Hippocampal formation (tissue), 2 donors: ENCODE measurements at regions not wholly inside any gene's neighbourhood (a gene's known extent, or its start where the extent isn't known, plus 50 kb on each side); places are given as distances from the start of the nearest gene placed in this dataset.

Experiments
- DNase-seq, 2 donors: peaks; one replicate each; lab custom pipeline; 2025; lab: John Stamatoyannopoulos, UW

GRCh38 chr1:194174528-194174927 is 988.1 kb upstream of the B3GALT2 start:
- no peak for DNase-seq

DNA sequence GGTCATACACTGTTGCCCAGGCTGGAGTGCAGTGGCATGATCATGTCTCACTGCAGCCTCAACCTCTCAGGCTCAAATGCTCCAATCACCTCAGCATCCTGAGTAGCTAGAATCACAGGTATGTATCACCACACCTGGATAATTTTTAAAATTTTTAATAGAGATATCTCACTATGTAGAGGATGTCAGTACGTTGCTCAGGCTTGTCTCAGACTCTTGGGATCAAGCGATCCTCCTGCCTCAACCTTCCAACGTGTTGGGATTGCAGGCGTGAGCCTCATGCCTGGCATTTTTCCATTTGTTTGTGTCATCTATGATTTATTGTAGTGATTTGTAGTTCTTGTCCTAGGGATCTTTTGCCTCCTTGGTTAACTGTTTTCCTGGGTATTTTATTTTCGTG is 985.2 kb upstream of the B3GALT2 start:
- DNase-seq: no peak

DNA sequence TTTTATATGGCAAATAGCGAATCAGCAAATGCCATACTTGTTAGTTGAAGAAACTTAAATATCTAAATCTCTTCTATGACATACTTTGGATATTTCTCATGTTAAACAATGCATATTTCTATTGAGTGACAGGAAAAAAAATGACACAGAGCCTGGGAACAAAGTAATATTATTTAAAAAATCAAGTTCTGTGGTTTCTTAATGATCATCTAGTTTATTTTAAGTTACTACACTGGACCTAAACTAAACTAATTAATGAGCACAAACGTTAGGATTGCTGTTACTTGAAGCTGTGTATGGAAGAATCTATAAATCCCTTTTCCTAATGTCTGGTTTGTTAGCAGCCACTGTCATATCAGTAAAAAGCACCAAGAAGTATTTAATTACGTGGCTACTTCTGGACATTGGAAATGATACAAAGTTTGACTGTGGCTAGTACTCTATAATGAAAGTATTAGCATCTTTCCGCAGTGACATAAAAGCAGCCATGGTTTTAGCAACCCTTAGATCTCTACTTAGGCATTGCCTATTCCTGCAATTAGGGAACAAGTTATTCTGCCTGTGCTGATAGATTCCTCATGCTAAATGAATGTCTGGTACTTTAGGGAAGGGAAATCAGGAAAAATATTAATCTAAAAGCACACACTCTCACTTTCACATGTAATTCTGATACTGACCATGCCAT is 981.7 kb upstream of the B3GALT2 start:
- DNase-seq: no peak

- no peak for DNase-seq
Observed at GRCh38 chr1:194164755-194165154, 978.3 kb upstream of the B3GALT2 start.

GRCh38 chr1:194161591-194161990 is 975.2 kb upstream of the B3GALT2 start:
- no peak for DNase-seq

DNA sequence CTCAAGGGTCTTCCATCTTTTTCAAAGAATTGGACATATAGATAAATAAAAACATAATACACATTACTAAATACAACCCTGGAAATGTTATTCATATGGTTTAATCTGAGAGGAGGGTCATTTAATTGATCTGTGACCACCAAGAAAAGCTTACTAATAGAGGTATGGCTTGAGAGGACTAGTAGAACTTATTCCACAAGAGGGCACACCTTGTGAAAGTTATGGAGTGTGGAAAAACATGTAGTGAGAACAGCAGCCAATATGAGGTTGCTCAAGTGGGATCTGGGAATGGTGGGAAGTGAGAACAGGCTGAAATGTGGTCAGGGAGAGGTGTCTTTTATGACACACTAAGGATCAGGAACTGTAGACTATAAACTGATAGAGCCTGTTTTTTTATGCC is 973.5 kb upstream of the B3GALT2 start:
- no peak for DNase-seq

DNA sequence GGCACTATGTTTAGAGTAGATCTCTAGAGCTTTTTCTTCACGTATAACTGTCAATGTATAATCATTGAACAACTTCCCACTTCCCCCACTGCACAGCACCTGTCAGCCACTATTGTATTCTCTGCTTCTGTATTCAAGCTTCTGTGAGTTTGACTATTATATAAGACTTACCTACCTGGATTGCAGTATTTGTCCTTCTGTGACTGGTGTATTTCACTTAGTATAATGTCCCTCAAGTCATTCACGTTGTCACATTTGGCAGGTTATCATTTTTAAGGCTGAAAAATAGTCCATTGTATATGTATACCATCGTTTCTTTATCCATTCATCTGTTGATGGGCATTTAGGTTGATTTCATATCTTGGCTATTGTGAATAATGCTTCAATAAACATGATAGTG is 969.5 kb upstream of the B3GALT2 start:
- no peak for DNase-seq

DNA sequence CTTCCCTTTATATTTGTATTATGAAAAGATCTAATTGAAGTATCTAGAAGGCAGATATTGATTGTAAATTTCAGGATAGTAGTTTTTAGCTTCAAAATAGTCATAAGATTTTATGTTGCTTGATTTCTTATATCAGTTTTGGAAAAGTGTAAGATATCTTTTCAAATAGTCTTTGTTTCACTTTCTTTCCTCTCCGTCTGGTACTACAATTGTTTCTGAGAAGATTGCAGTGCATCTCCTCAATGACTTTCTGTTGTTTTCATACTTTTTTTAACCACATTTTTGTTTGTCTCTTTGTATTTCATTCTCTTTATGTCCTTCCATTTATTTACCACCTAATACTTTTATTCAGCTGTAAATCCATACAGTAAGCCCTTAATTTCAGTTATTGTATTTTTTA is 964.6 kb upstream of the B3GALT2 start:
- no peak for DNase-seq

DNA sequence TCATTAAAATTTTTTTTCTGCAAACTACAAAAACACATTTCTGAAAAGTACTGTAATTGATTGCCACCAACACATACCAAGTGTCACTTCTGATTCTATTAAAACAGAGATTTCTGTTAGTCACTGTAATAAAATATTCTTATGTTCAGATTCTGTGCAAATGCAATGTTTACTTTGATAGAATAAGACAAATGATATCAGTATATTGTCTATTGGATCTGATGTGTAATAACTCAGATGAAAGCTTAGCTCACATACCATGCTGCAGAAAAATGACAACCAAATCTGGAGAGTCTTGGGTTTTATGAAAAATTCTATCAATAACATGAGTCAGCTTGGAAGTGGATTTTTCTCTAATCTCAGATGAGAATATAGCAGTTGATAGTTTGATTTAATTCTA is 963.8 kb upstream of the B3GALT2 start:
- DNase-seq: no peak

GRCh38 chr1:194133152-194133551 is 946.7 kb upstream of the B3GALT2 start:
- no peak for DNase-seq

GRCh38 chr1:194118086-194118485 is 931.7 kb upstream of the B3GALT2 start:
- DNase-seq: no peak

- DNase-seq: no peak
Observed at GRCh38 chr1:194117582-194117981, 931.2 kb upstream of the B3GALT2 start.

GRCh38 chr1:194114288-194114687 is 927.9 kb upstream of the B3GALT2 start:
- no peak for DNase-seq

DNA sequence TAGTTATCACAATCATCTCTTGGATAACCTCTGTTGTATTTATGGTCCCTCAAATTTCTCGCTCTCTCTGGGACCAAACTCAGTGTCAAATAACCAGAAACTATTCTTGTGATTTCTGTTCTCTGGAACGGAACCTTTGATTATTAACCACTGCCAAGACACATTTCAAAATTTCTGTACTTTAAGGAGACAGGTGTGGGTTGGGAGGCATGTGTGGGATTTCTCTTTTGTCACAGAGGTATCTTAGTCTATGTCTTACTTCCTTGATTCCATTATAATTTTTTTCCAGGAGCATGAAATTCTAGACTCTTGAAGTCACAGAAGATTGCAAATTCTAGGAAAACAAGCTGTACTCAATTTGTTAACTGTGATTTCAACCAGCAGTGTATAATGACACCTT is 919.0 kb upstream of the B3GALT2 start:
- DNase-seq: no peak

DNA sequence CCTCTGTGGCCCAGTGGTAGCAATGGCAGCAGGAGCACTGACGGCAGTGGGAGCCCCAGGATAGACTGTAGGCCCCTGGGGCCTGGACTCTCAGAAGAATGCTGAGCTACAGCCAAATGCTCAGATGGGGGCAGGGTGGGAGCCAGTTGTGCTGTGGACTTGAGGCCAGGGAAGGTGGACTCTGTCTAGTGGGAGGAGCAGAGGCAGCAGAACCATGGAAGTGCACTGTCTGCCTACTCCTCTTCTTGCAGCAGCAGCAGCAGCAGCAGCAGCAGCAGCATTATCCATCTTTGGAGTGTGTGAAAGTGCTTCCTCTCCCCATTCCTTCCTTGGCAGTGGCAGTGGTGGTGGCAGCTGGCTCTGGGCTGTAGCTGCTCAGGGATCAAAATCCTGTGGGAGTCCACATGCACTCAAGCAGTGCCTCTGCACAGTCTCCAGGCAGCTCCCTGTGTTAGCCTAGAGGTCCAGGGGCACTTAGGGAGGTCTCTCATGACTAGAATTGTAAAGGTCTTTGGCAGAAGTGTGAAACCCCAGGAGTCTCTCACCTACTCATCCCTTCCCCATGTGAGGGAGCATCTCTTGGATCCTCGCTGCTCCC is 917.9 kb upstream of the B3GALT2 start:
- no peak for DNase-seq

GRCh38 chr1:194103516-194104246 is 917.3 kb upstream of the B3GALT2 start:
- DNase-seq: no peak

- DNase-seq: no peak
Observed at GRCh38 chr1:194103101-194103500, 916.7 kb upstream of the B3GALT2 start.

- DNase-seq: peak in 1 of 2 donors; percentile 2
Observed at GRCh38 chr1:194102607-194103006, 916.2 kb upstream of the B3GALT2 start.

DNA sequence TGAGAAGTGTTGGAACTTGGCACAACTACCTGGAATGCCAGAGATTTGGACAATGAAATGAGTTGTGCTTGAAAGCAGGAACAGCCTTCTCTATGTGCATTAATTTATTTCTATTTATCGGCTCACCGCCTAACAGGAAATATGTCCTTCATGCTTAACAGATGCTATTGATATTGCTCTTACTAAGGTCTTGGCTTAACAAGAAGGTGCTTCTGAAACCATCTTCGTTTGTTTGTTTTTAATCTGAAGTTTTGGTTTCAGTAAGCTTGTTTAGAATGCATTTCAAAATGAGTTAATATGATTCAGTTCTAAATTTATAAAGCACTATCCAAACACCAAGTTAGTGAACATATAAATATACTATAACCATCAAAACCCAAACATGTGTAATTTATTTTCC is 898.3 kb upstream of the B3GALT2 start:
- DNase-seq: no peak

GRCh38 chr1:194081444-194081843 is 895.0 kb upstream of the B3GALT2 start:
- DNase-seq: no peak

GRCh38 chr1:194080826-194081225 is 894.4 kb upstream of the B3GALT2 start:
- DNase-seq: no peak

DNA sequence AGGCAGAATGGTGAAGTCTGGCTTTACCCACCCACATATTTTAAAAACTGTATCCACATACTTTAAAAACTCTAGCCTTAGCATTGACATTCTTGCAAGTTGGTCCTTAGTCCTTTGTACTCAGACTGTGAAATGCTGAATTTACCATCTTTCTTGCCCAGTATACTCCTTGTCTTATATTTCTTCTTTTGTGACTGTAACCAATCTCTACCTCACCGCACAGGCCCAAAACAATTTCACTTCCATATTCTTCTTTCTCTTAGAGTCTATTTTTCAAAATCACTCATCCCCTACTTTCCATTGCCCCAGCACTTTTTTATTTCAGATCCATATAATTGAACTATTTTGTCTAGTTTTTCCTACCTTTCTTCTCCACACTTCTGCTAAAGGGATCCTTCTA is 892.4 kb upstream of the B3GALT2 start:
- DNase-seq: no peak

DNA sequence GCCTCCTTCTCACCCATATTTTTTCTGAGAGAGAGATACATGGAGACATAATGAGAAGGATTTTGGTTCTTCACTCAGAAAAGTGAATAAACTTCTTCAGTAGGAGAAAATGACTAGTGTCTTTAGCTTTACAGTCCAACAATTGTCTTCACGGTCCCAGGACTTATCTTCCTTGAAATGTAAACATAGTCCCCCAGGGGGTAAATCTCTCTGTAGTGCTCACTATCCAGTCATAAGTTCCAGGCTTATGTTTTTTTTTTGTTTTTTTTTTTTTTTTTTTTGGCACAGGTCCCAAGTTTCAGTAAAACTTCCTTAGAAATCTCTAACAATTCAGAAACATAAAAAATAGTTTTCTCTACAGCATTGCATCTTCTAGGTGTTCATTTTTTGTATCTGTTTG is 890.2 kb upstream of the B3GALT2 start:
- no peak for DNase-seq
